GM12892 (cell line): ENCODE measurements at regions not wholly inside any gene's neighbourhood (a gene's known extent, or its start where the extent isn't known, plus 50 kb on each side); places are given as distances from the start of the nearest gene placed in this dataset.
A peak's percentile ranks its signal among the peaks of the same experiment; 100 is the strongest.
"Not testable (repeated sequence)": the region's sequence is repeated elsewhere in the genome, so short reads cannot be mapped to it uniquely, and the experiment has no call there.

Experiments used
- DNase-seq: peaks from one replicate; pipeline ENCODE4 v3.0.0; 2011; ENCODE audit not compliant: insufficient read length
- FAIRE-seq: peaks from 2 replicates; lab custom pipeline; 2011; peaks lifted over from hg19 to GRCh38; lab: Jason Lieb, UNC
- POLR2A ChIP-seq: IDR thresholded peaks from 2 replicates; pipeline ENCODE4 v1.6.1; 2011; ENCODE audit warnings: low read depth, low read length, control low read depth
- POLR2AphosphoS5 ChIP-seq: IDR thresholded peaks from 2 replicates; pipeline ENCODE4 v1.6.1; 2011; ENCODE audit warnings: low read depth, low read length, control low read depth
- TAF1 ChIP-seq: IDR thresholded peaks from 2 replicates; pipeline ENCODE4 v1.6.1; 2011; ENCODE audit warnings: low read depth, mild to moderate bottlenecking, control low read depth, low read length, borderline replicate concordance

- no peak for FAIRE-seq
- DNase-seq: no peak
- TF ChIP-seq POLR2A (no peak), TAF1 (no peak), POLR2AphosphoS5 (no peak)
These were observed 145.7 kb upstream of the ALDH3B2 start for GRCh38 chr11:67820081-67820480.

GRCh38 chr11:67817558-67817957 lies 143.1 kb upstream of the ALDH3B2 start:
- not testable (repeated sequence) for DNase-seq, FAIRE-seq

GRCh38 chr11:67809301-67809700 lies 134.9 kb upstream of the ALDH3B2 start:
- FAIRE-seq, DNase-seq: not testable (repeated sequence)

GRCh38 chr11:67807896-67808295 lies 133.5 kb upstream of the ALDH3B2 start:
- not testable (repeated sequence) for FAIRE-seq, DNase-seq

GRCh38 chr11:67806728-67807235 lies 132.4 kb upstream of the ALDH3B2 start:
- not testable (repeated sequence) for FAIRE-seq, DNase-seq

GRCh38 chr11:67806183-67806582 lies 131.8 kb upstream of the ALDH3B2 start:
- not testable (repeated sequence) for FAIRE-seq, DNase-seq

DNA sequence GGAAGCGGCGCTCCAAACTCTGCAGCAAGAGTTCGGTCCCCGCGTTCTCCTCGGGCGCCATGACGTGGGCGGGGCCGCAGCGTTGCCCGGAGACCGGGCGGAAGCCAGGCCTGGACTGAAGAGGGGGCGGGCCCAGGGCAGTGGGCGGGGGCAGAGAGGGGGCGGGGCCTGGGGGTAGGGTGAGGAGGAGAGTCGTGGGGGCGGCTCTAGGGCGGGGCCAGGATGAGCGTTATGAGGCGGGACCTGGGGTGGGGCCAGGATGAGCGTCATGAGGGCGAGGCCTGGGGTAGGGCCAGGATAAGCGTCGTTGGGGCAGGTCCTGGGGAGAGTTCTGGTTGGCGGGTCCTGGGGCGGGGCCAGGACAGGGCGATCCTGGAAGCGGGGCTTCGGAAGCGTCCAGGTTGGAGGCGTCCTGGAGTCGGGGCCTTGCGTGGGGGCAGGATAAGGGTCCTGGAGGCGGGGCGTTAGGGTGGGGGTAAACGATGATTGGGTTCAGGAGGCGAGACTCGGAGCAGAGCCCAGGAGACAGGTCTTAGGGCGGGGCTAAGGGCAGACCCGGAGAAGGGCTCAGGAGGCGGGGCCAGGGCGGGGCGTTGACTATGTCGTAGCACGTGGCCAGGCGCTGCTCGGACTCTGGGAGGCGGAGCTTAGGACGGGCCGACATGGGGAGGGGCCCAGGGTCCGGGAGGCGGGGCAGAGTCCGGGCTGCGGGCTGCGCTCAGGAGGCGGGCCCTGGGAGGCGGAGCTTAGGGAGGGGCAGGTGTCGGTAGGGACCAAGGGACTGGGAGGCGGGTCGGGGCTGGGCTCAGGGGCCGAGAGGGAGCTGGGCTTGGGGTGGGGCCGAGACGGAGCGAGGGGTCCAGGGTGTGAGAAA lies 131.1 kb upstream of the ALDH3B2 start:
- peak; percentile 85 for DNase-seq
- peak; percentile 92 for FAIRE-seq
- 0 out of 2 replicates have a peak, but pooled peaks have one; percentile 26 for TF ChIP-seq TAF1

DNA sequence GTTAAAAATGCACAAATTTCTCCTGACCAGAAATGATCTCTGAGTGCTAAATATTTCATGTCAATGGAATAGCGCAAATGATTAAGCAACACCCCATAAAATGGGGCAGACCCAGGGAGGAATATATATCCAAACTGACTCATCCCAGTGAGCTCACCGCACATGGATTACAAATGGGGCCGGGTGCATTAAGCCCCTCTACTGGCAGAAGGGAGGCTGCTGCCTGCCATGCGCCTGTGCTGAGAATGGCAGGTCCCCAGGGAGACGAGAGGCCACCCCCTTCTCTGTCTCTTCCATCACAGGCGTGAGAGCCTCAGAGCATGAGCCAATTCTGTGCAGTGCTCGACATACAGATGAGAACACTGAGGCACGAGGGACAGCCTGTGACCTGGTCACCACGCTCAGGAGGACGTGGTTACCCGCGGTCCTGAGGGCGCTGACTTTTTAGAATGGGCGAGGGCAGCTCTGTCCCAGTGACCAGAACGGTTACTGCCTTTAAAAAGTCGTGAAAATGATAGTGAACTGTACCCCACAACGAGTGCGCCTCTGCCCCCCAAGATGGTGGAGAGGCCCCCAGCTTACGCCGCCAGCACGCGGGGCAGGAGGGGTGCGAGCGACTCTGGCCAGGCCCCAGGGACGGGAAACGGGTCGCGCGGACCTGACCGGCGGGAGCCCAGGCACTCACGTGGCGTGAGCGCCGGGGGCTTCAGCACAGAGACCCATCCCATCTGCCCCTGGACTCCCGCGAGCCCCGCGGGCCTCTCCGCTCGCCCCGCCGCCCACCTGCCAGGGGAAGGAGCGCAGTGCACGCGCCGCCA lies 130.2 kb upstream of the ALDH3B2 start:
- TF ChIP-seq POLR2A: peak; percentile 20; the same call in 1 of the 2 replicates
- FAIRE-seq, DNase-seq: not testable (repeated sequence)

DNA sequence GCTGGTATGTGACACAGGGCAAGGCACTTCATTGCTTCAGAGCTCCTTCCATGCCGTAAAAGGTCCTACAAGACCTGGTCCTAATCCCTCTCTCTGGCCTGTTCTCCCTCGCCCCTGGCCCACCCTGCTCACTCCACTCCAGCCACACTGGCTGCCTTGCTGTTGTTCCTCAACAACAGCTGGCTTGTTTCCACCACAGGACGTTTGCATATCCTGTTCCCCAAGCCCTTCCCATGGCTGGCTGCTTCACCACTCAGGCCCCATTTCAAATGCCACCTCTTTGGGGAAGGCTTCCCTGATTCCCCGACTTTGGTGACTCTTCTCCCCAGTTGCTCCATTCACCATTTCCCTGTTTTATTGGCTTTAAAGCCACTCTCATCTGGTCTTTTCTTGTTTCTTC lies 129.1 kb upstream of the ALDH3B2 start:
- DNase-seq, FAIRE-seq: not testable (repeated sequence)

- DNase-seq, FAIRE-seq: not testable (repeated sequence)
These were observed 128.6 kb upstream of the ALDH3B2 start for GRCh38 chr11:67803055-67803454.

- not testable (repeated sequence) for DNase-seq, FAIRE-seq
These were observed 128.2 kb upstream of the ALDH3B2 start for GRCh38 chr11:67802623-67803022.

- DNase-seq, FAIRE-seq: not testable (repeated sequence)
These were observed 127.0 kb upstream of the ALDH3B2 start for GRCh38 chr11:67801397-67801796.

- not testable (repeated sequence) for FAIRE-seq, DNase-seq
These were observed 126.2 kb upstream of the ALDH3B2 start for GRCh38 chr11:67800591-67800990.

- DNase-seq, FAIRE-seq: not testable (repeated sequence)
These were observed 125.4 kb upstream of the ALDH3B2 start for GRCh38 chr11:67799808-67800207.

- DNase-seq, FAIRE-seq: not testable (repeated sequence)
These were observed 123.5 kb upstream of the ALDH3B2 start for GRCh38 chr11:67797726-67798521.
